Spleen (tissue), 11 donors: ENCODE measurements at regions not wholly inside any gene's neighbourhood (a gene's known extent, or its start where the extent isn't known, plus 50 kb on each side); places are given as distances from the start of the nearest gene placed in this dataset.
A peak's percentile ranks its signal among the peaks of the same experiment; 100 is the strongest.

Experiments
- DNase-seq: peaks from one replicate; pipeline ENCODE4 v3.0.0-alpha.2; 2020
- H3K27ac ChIP-seq, 8 donors: fragments of 200-600 bp; sonication (generic) in 7 of 8; 1 replicate in 4 of 8; 2 replicates in 4 of 8; pipeline versions ENCODE4 v1.5.0 to v1.8.0; 2016 to 2021; ENCODE audit warnings: inconsistent platforms in 4 of 8, mild to moderate bottlenecking in 4 of 8, moderate library complexity in 1 of 8
- H3K27me3 ChIP-seq, 7 donors: fragments of 200-600 bp; sonication (generic) in 6 of 7; replicated peaks in 1 of 7; 1 replicate in 4 of 7; 2 replicates in 3 of 7; pipeline versions ENCODE4 v1.5.0 to v1.8.0; 2016 to 2021; ENCODE audit warnings: inconsistent platforms in 3 of 7, mild to moderate bottlenecking in 1 of 7
- H3K36me3 ChIP-seq, 6 donors: fragments of 200-600 bp; sonication (generic) in 5 of 6; 1 replicate in 4 of 6; 2 replicates in 2 of 6; pipeline versions ENCODE4 v1.5.0 to v1.8.0; 2016 to 2021; ENCODE audit warnings: inconsistent platforms in 2 of 6
- H3K4me1 ChIP-seq, 6 donors: fragments of 200-600 bp; sonication (generic) in 5 of 6; 1 replicate in 3 of 6; 2 replicates in 3 of 6; pipeline versions ENCODE4 v1.5.0 to v1.8.0; 2016 to 2021; ENCODE audit warnings: inconsistent platforms in 3 of 6
- H3K4me3 ChIP-seq, 8 donors: fragments of 200-600 bp; sonication (generic) in 7 of 8; 1 replicate in 4 of 8; 2 replicates in 4 of 8; pipeline versions ENCODE4 v1.5.0 to v1.8.0; 2016 to 2021; ENCODE audit warnings: inconsistent platforms in 4 of 8, mild to moderate bottlenecking in 4 of 8, moderate library complexity in 2 of 8
- H3K9me3 ChIP-seq, 8 donors: fragments of 200-600 bp; sonication (generic) in 7 of 8; 1 replicate in 4 of 8; 2 replicates in 4 of 8; pipeline versions ENCODE4 v1.5.0 to v1.8.0; 2016 to 2021; ENCODE audit warnings: inconsistent platforms in 4 of 8
- CTCF ChIP-seq, 11 experiments: fragments of 200-600 bp in 7 of 11; fragments of 450-650 bp in 4 of 11; sonication (generic) in 4 of 11; IDR thresholded peaks in 8 of 11; conservative IDR thresholded peaks in 3 of 11; 1 replicate in 7 of 11; 2 replicates in 4 of 11; pipeline versions ENCODE4 v1.4.0 to v1.8.0; 2016 to 2021; ENCODE audit warnings: antibody characterized with exemption in 11 of 11, inconsistent platforms in 4 of 11, mild to moderate bottlenecking in 1 of 11
- POLR2A ChIP-seq, 3 donors: fragments of 450-650 bp; IDR thresholded peaks; one replicate each; pipeline ENCODE4 v1.5.1; 2017; ENCODE audit warnings: antibody characterized with exemption in 3 of 3, mild to moderate bottlenecking in 1 of 3
- POLR2AphosphoS5 ChIP-seq, 3 donors: sonication (generic); formaldehyde crosslinking; IDR thresholded peaks; one replicate each; pipeline ENCODE4 v1.5.1; 2017; ENCODE audit warnings: antibody characterized with exemption in 3 of 3
- WGBS, 5 donors: extraction: QIAGEN DNeasy Blood & Tissue Kit in 3 of 5; methylation state at CpG; one replicate each; pipeline versions ENCODE4 v1.1.5 to v1.1.7; 2013 to 2018; 5-methylcytosine and 5-hydroxymethylcytosine counted together
- intact Hi-C: fragments of 100-400 bp; cut with DNase I; formaldehyde crosslinking; loops from one replicate; pipeline ENCODE4 v1.15.0; 2023; ENCODE audit warnings: low total_unique reads
- donor health status: healthy with polysubstance abuse.
- donor health status: DM: no; HTN: no; CAD: no; lungs with moderate emphysema.
- donor health status: DM: no; HTN: no; CAD: no.
- donor health status: Bipolar disorder and iron deficiency.
- donor health status: healthy.
- donor health status: DM: no; HTN: no; CAD: no.
- donor health status: DM: yes; HTN: yes; CAD: no.

- no peak for TF ChIP-seq POLR2A (IDR thresholded peaks at IDR 0.05)
- no peak for TF ChIP-seq POLR2AphosphoS5 (IDR thresholded peaks at IDR 0.05)
- no peak for TF ChIP-seq CTCF (IDR thresholded peaks at IDR 0.05 in 8 of 11, conservative IDR thresholded peaks at IDR 0.05 in 3 of 11)
- Histone ChIP-seq H3K27ac (no peak overlapping the region), H3K4me3 (no peak overlapping the region), H3K4me1 (peaks cover 6 to 49% (median 20%) of the 10 kb centered on the region in 6 donors), H3K36me3 (no peaks in the 10 kb centered on the region), H3K9me3 (no peaks in the 10 kb centered on the region), H3K27me3 (peaks cover 0 to 9% (median 0%) of the 10 kb centered on the region in 7 donors)
- 67 to 72% (median 68%) methylated on average over 4 of the region's 4 CpGs for WGBS, 5 donors
- no peak for DNase-seq
- intact Hi-C loops = no loop called here
These were observed 202.6 kb downstream of the UACA start for GRCh38 chr15:70560617-70561328.

GRCh38 chr15:70559265-70560239, 203.8 kb downstream of the UACA start:
- no peak for TF ChIP-seq POLR2A (IDR thresholded peaks at IDR 0.05)
- TF ChIP-seq POLR2AphosphoS5 (IDR thresholded peaks at IDR 0.05) = peak in 2 of 3 donors; percentile 48 to 66
- TF ChIP-seq CTCF (IDR thresholded peaks at IDR 0.05 in 8 of 11, conservative IDR thresholded peaks at IDR 0.05 in 3 of 11) = no peak
- intact Hi-C loops = no loop called here
- H3K4me3 ChIP-seq = peak overlapping the region in 1 of 8 donors; percentile 27
- H3K36me3 ChIP-seq = no peaks in the 10 kb centered on the region
- H3K4me1 ChIP-seq = peaks cover 6 to 53% (median 22%) of the 10 kb centered on the region in 6 donors
- H3K27ac ChIP-seq = peak overlapping the region in 1 of 8 donors; percentile 7
- H3K9me3 ChIP-seq = no peaks in the 10 kb centered on the region
- peak; percentile 87 for DNase-seq
- H3K27me3 ChIP-seq = peaks cover 0 to 9% (median 0%) of the 10 kb centered on the region in 7 donors
- WGBS, 5 donors = 35 to 46% (median 45%) methylated on average over 17 to 20 of the region's 20 CpGs

DNA sequence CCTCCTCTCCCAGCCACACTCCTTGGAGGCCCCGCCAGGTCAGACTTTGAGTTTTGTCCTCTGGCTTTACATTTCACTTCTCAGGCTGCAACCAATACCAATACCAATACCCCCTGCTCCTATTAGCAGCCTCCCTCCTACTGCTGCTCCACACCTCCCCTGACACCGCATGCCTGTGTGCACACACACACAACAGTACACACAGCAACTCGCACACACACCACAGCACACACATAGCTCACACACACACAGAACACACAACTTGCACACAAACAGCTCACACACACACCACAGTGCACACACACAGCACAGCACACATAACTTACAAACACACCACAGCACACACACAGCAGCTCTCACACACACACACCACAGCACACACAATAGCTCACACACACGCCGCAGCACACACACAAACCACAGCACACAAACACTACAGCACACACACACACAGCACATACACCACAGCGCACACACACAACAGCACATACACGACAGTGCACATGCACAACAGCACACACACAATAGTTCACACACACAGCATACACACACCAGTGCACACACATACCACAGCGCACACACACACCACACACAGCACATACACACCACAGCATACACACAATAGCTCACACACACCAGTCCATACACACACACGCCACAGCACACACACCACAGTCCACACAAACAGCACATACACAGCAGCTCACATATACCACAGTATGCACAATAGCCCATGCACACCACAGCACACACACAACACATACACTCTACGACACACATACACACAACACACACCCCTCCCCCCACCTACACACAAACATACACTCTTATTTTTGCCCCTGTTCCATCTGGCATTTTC, 204.7 kb downstream of the UACA start:
- TF ChIP-seq POLR2AphosphoS5 (IDR thresholded peaks at IDR 0.05) = no peak
- TF ChIP-seq POLR2A (IDR thresholded peaks at IDR 0.05) = no peak
- TF ChIP-seq CTCF (IDR thresholded peaks at IDR 0.05 in 8 of 11, conservative IDR thresholded peaks at IDR 0.05 in 3 of 11) = no peak
- 74 to 81% (median 77%) methylated on average over 10 of the region's 10 CpGs for WGBS, 5 donors
- intact Hi-C loops = no loop called here
- H3K4me3 ChIP-seq = peak overlapping the region in 1 of 8 donors; percentile 27
- no peak overlapping the region for H3K27ac ChIP-seq
- no peaks in the 10 kb centered on the region for H3K36me3 ChIP-seq
- no peak for DNase-seq
- no peaks in the 10 kb centered on the region for H3K9me3 ChIP-seq
- peaks cover 0 to 9% (median 0%) of the 10 kb centered on the region in 7 donors for H3K27me3 ChIP-seq
- H3K4me1 ChIP-seq = peaks cover 6 to 53% (median 22%) of the 10 kb centered on the region in 6 donors
